ENCODE measurements at regions not wholly inside any gene's neighbourhood (a gene's known extent, or its start where the extent isn't known, plus 50 kb on each side); places are given as distances from the start of the nearest gene placed in this dataset.

- TF ChIP-seq FOS (IDR thresholded peaks at IDR 0.05; ENCODE audit: borderline replicate concordance, insufficient read depth, low read length) (no peak), POLR2A (IDR thresholded peaks at IDR 0.05; ENCODE audit: low read depth, low read length) (no peak), CTCF (IDR thresholded peaks at IDR 0.05; ENCODE audit: extremely low read depth in 1 of 2, insufficient read depth in 1 of 2, low read depth in 1 of 2, low read length in 2 of 2) (no peak), GATA2 (IDR thresholded peaks at IDR 0.05; ENCODE audit: insufficient read depth, insufficient read length, low read depth, low read length) (no peak), POLR2AphosphoS5 (IDR thresholded peaks at IDR 0.05; ENCODE audit: insufficient read depth, low read depth, low read length) (no peak), EZH2 (IDR thresholded peaks at IDR 0.05; ENCODE audit: borderline replicate concordance, low read depth, low read length, severe bottlenecking) (no peak), MYC (IDR thresholded peaks at IDR 0.05; ENCODE audit: low read depth, low read length) (no peak)
- TF ChIP-seq, protein P1, sequence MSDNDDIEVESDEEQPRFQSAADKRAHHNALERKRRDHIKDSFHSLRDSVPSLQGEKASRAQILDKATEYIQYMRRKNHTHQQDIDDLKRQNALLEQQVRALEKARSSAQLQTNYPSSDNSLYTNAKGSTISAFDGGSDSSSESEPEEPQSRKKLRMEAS (IDR thresholded peaks at IDR 0.05; ENCODE audit: insufficient read depth, insufficient read length) = no peak
These were observed 142.8 kb upstream of the STK17B start for GRCh38 chr2:196314157-196314556.

Measured in endothelial cell of umbilical vein (primary cell).